Neural progenitor cell (in vitro differentiated cells): ENCODE measurements at regions not wholly inside any gene's neighbourhood (a gene's known extent, or its start where the extent isn't known, plus 50 kb on each side); places are given as distances from the start of the nearest gene placed in this dataset.
A peak's percentile ranks its signal among the peaks of the same experiment; 100 is the strongest.

Source experiments
- DNase-seq: peaks from one replicate; pipeline ENCODE4 v3.0.0-alpha.2; 2016; ENCODE audit warnings: low spot score
- H2AFZ ChIP-seq: fragments of 200-600 bp; sonication (generic); replicated peaks from 2 replicates; pipeline ENCODE4 v1.6.1; 2016; ENCODE audit warnings: antibody characterized with exemption
- H3F3A ChIP-seq: fragments of 200-600 bp; sonication (generic); 2 replicates; pipeline ENCODE4 v1.6.1; 2016; ENCODE audit warnings: antibody characterized with exemption, low read depth
- H3K27ac ChIP-seq: fragments of 200-600 bp; sonication (generic); 2 replicates; pipeline ENCODE4 v1.5.1; 2016; ENCODE audit warnings: mild to moderate bottlenecking
- H3K27me3 ChIP-seq: fragments of 200-600 bp; sonication (generic); 2 replicates; pipeline ENCODE4 v1.6.1; 2016; ENCODE audit warnings: mild to moderate bottlenecking, moderate library complexity
- H3K36me3 ChIP-seq: fragments of 200-600 bp; sonication (generic); 2 replicates; pipeline ENCODE4 v1.5.1; 2016
- H3K4me1 ChIP-seq: fragments of 200-600 bp; sonication (generic); 2 replicates; pipeline ENCODE4 v1.6.1; 2016; ENCODE audit warnings: mixed run types
- H3K4me2 ChIP-seq: fragments of 200-600 bp; sonication (generic); 2 replicates; pipeline ENCODE4 v1.6.1; 2016
- H3K4me3 ChIP-seq: fragments of 200-600 bp; sonication (generic); 2 replicates; pipeline ENCODE4 v1.5.1; 2016
- H3K79me2 ChIP-seq: fragments of 200-600 bp; sonication (generic); 2 replicates; pipeline ENCODE4 v1.6.1; 2016; ENCODE audit warnings: low read depth
- H3K9ac ChIP-seq: fragments of 200-600 bp; sonication (generic); 2 replicates; pipeline ENCODE4 v1.6.1; 2016
- H3K9me3 ChIP-seq: fragments of 200-600 bp; sonication (generic); 2 replicates; pipeline ENCODE4 v1.5.1; 2016; ENCODE audit warnings: low read depth
- H4K20me1 ChIP-seq: fragments of 200-600 bp; sonication (generic); 2 replicates; pipeline ENCODE4 v1.6.1; 2016; ENCODE audit warnings: low read depth
- H3K27ac Mint-ChIP-seq: 3 replicates; pipeline ENCODE4 v1.8.0; 2021; ENCODE audit warnings: mixed read lengths
- H3K27me3 Mint-ChIP-seq: 2 replicates; pipeline ENCODE4 v1.8.0; 2022; ENCODE audit warnings: low read depth, mild to moderate bottlenecking, inconsistent platforms, moderate library complexity, mixed read lengths; ENCODE audit not compliant: insufficient read depth
- H3K36me3 Mint-ChIP-seq: 3 replicates; pipeline ENCODE4 v1.8.0; 2021; ENCODE audit warnings: mixed read lengths
- H3K4me1 Mint-ChIP-seq: 3 replicates; pipeline ENCODE4 v1.8.0; 2021; ENCODE audit warnings: mixed read lengths
- H3K4me3 Mint-ChIP-seq: 3 replicates; pipeline ENCODE4 v1.8.0; 2021; ENCODE audit warnings: mild to moderate bottlenecking, moderate library complexity, mixed read lengths
- H3K9me3 Mint-ChIP-seq: 3 replicates; pipeline ENCODE4 v1.8.0; 2020; ENCODE audit warnings: mixed read lengths
- CTCF ChIP-seq: fragments of 200-600 bp; sonication (generic); IDR thresholded peaks from 2 replicates; pipeline ENCODE4 v1.5.1; 2017; ENCODE audit warnings: antibody characterized with exemption, mild to moderate bottlenecking
- EZH2 ChIP-seq: fragments of 200-600 bp; sonication (generic); IDR thresholded peaks from 2 replicates; pipeline ENCODE4 v1.6.1; 2017; ENCODE audit warnings: antibody characterized with exemption, mild to moderate bottlenecking, moderate library complexity
- EZH2phosphoT487 ChIP-seq: fragments of 200-600 bp; sonication (generic); IDR thresholded peaks from 2 replicates; pipeline ENCODE4 v1.6.1; 2017; ENCODE audit warnings: antibody characterized with exemption

- Histone ChIP-seq H3K27me3 (peaks cover 6% of the 10 kb centered on the region), H3K4me3 (no peak overlapping the region), H3K27ac (no peak overlapping the region), H3K79me2 (no peaks in the 10 kb centered on the region), H2AFZ (no peak overlapping the region), H3K4me2 (peak overlapping the region; percentile 14), H3K9ac (no peak overlapping the region), H3F3A (peaks cover 6% of the 10 kb centered on the region), H3K36me3 (no peaks in the 10 kb centered on the region), H3K4me1 (peaks cover 24% of the 10 kb centered on the region), H3K9me3 (no peaks in the 10 kb centered on the region), H4K20me1 (no peaks in the 10 kb centered on the region)
- TF ChIP-seq EZH2 (no peak), CTCF (no peak), EZH2phosphoT487 (no peak)
- Mint-ChIP-seq H3K4me1 (peaks cover 71% of the 10 kb centered on the region), H3K9me3 (peaks cover 2% of the 10 kb centered on the region), H3K27me3 (peaks cover 11% of the 10 kb centered on the region), H3K27ac (peak overlapping the region; percentile 96), H3K4me3 (peak overlapping the region; percentile 64), H3K36me3 (no peaks in the 10 kb centered on the region)
- DNase-seq = no peak
These were observed 89.9 kb upstream of the PTCH1 start for GRCh38 chr9:95606489-95607350.

- Mint-ChIP-seq H3K4me3 (peak overlapping the region; percentile 56), H3K4me1 (peaks cover 64% of the 10 kb centered on the region), H3K27me3 (peaks cover 9% of the 10 kb centered on the region), H3K36me3 (no peaks in the 10 kb centered on the region), H3K27ac (peak overlapping the region; percentile 96), H3K9me3 (peaks cover 2% of the 10 kb centered on the region)
- H3K9me3 ChIP-seq = no peaks in the 10 kb centered on the region
- H3K4me3 ChIP-seq = no peak overlapping the region
- H3K36me3 ChIP-seq = no peaks in the 10 kb centered on the region
- peaks cover 24% of the 10 kb centered on the region for H3K4me1 ChIP-seq
- peak; percentile 85 for DNase-seq
- H3K27ac ChIP-seq = no peak overlapping the region
- H3F3A ChIP-seq = peaks cover 6% of the 10 kb centered on the region
- H3K79me2 ChIP-seq = no peaks in the 10 kb centered on the region
- H3K27me3 ChIP-seq = peaks cover 6% of the 10 kb centered on the region
- TF ChIP-seq CTCF (no peak), EZH2phosphoT487 (no peak), EZH2 (no peak)
- no peak overlapping the region for H3K9ac ChIP-seq
- peak overlapping the region; percentile 14 for H3K4me2 ChIP-seq
- H4K20me1 ChIP-seq = no peaks in the 10 kb centered on the region
- H2AFZ ChIP-seq = no peak overlapping the region
These were observed 89.2 kb upstream of the PTCH1 start for GRCh38 chr9:95605816-95606488.

GRCh38 chr9:95605101-95605500 lies 88.3 kb upstream of the PTCH1 start:
- H3K27ac Mint-ChIP-seq = peak overlapping the region; percentile 96
- DNase-seq = peak; percentile 84
- Histone ChIP-seq H3K27ac (no peak overlapping the region), H3K4me1 (peaks cover 24% of the 10 kb centered on the region), H3K4me2 (peak overlapping the region; percentile 14), H3K27me3 (peaks cover 6% of the 10 kb centered on the region), H3K9ac (no peak overlapping the region), H3K4me3 (no peak overlapping the region), H2AFZ (no peak overlapping the region), H3K36me3 (no peaks in the 10 kb centered on the region), H3K79me2 (no peaks in the 10 kb centered on the region), H3K9me3 (no peaks in the 10 kb centered on the region), H4K20me1 (no peaks in the 10 kb centered on the region), H3F3A (peaks cover 6% of the 10 kb centered on the region)
- H3K4me1 Mint-ChIP-seq = peaks cover 59% of the 10 kb centered on the region
- peaks cover 8% of the 10 kb centered on the region for H3K27me3 Mint-ChIP-seq
- H3K4me3 Mint-ChIP-seq = no peak overlapping the region
- H3K9me3 Mint-ChIP-seq = peaks cover 2% of the 10 kb centered on the region
- no peak for TF ChIP-seq EZH2phosphoT487
- TF ChIP-seq EZH2 = no peak
- TF ChIP-seq CTCF = no peak
- no peaks in the 10 kb centered on the region for H3K36me3 Mint-ChIP-seq
